ENCODE measurements at regions not wholly inside any gene's neighbourhood (a gene's known extent, or its start where the extent isn't known, plus 50 kb on each side); places are given as distances from the start of the nearest gene placed in this dataset.
"Not testable (repeated sequence)": the region's sequence is repeated elsewhere in the genome, so short reads cannot be mapped to it uniquely, and the experiment has no call there.

GRCh38 chr14:53328841-53329240, 175.7 kb upstream of the DDHD1 start:
- DNase-seq, result no peak

GRCh38 chr14:53327716-53328115, 174.6 kb upstream of the DDHD1 start:
- no peak for DNase-seq

- no peak for DNase-seq
These were observed 172.2 kb upstream of the DDHD1 start for GRCh38 chr14:53325176-53325806.

GRCh38 chr14:53316504-53316903, 163.4 kb upstream of the DDHD1 start:
- no peak for DNase-seq

- no peak for DNase-seq
These were observed 157.3 kb upstream of the DDHD1 start for GRCh38 chr14:53310412-53310811.

- no peak for DNase-seq
These were observed 153.8 kb upstream of the DDHD1 start for GRCh38 chr14:53306911-53307310.

GRCh38 chr14:53306267-53306721, 153.2 kb upstream of the DDHD1 start:
- peak; percentile 39 for DNase-seq

GRCh38 chr14:53304726-53305381, 151.7 kb upstream of the DDHD1 start:
- no peak for DNase-seq

- peak; percentile 51 for DNase-seq
These were observed 143.0 kb upstream of the DDHD1 start for GRCh38 chr14:53295985-53296582.

- DNase-seq, result no peak
These were observed 142.2 kb upstream of the DDHD1 start for GRCh38 chr14:53295372-53295771.

GRCh38 chr14:53286301-53286700, 133.2 kb upstream of the DDHD1 start:
- DNase-seq, result no peak

- no peak for DNase-seq
These were observed 132.7 kb upstream of the DDHD1 start for GRCh38 chr14:53285821-53286220.

- DNase-seq, result no peak
These were observed 131.9 kb upstream of the DDHD1 start for GRCh38 chr14:53285064-53285463.

GRCh38 chr14:53278602-53279506, 125.7 kb upstream of the DDHD1 start:
- DNase-seq, result no peak

GRCh38 chr14:53273671-53274072, 120.5 kb upstream of the DDHD1 start:
- DNase-seq, result no peak

GRCh38 chr14:53265025-53265424, 111.9 kb upstream of the DDHD1 start:
- no peak for DNase-seq

GRCh38 chr14:53260928-53261327, 107.8 kb upstream of the DDHD1 start:
- no peak for DNase-seq

GRCh38 chr14:53260286-53260685, 107.2 kb upstream of the DDHD1 start:
- no peak for DNase-seq

- no peak for DNase-seq
These were observed 99.0 kb upstream of the DDHD1 start for GRCh38 chr14:53252141-53252540.

- no peak for DNase-seq
These were observed 95.9 kb upstream of the DDHD1 start for GRCh38 chr14:53249059-53249458.

GRCh38 chr14:53247596-53248370, 94.7 kb upstream of the DDHD1 start:
- no peak for DNase-seq

GRCh38 chr14:53242898-53243297, 89.8 kb upstream of the DDHD1 start:
- not testable (repeated sequence) for DNase-seq
